ENCODE measurements at regions not wholly inside any gene's neighbourhood (a gene's known extent, or its start where the extent isn't known, plus 50 kb on each side); places are given as distances from the start of the nearest gene placed in this dataset.
A peak's percentile ranks its signal among the peaks of the same experiment; 100 is the strongest.
"Not testable (repeated sequence)": the region's sequence is repeated elsewhere in the genome, so short reads cannot be mapped to it uniquely, and the experiment has no call there.

DNA sequence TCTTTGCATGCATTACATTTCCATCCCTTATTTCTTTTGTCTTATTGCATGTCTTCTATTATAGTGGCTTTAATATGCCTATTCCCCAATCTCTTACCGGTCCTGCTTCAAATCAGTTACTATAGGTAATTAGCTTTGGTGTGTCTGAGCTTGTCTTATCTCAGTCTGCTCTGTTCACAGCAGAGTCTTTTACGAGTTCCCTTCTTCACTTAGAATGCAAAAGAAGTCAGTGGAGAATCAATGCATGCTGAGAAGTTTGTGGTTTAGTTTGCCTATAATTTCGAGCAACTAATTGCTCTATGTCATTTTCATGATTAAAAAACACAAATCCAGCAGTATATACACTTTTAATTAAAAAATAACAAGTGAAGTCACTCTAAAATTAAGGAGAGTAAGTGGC, 545.0 kb downstream of the SLCO4C1 start:
- DNase-seq (ENCODE audit: low spot score): no peak

GRCh38 chr5:101743000-101743399, 553.1 kb downstream of the SLCO4C1 start:
- DNase-seq (ENCODE audit: low spot score): not testable (repeated sequence)

- DNase-seq (ENCODE audit: low spot score): peak; percentile 16
Measured at GRCh38 chr5:101728933-101729332, 567.2 kb downstream of the SLCO4C1 start.

DNA sequence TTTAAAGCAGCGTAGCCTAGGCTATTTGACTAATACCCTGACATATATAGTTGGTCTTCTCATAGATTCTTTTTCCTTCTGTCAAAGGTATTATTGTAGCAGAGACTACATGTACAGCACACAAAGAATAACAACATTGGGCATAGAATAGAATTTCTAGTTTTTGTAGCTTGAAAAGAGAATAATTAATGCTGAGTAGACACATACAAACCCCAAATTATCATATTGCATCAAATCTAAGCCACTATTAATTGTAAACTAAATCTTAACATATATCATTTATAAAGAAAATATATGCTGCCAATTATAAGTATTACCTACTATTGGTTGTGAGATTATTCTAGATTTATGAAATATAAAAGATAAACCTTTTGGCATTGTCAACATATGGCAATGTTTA, 574.5 kb downstream of the SLCO4C1 start:
- no peak for DNase-seq (ENCODE audit: low spot score)

DNA sequence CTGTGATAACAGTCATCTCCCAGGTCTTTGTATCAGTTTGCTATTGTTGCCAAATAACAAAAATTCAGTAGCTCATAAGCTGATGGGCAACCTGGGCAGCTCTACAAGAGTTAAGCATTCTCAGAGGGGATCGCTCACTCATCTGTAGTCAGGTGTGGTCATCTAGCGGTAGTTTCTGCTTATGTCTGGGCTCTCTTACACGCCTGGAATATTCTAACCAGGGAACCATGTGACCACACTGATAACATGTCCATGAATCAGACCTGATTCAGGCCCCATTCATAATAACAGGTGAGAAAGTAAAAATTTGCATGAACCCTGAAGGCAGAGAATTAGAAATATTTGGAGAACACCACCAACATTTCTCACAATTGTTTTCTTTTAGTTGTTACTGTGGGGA, 576.1 kb downstream of the SLCO4C1 start:
- DNase-seq (ENCODE audit: low spot score): no peak

GRCh38 chr5:101717721-101718120, 578.4 kb downstream of the SLCO4C1 start:
- DNase-seq (ENCODE audit: low spot score): no peak

DNA sequence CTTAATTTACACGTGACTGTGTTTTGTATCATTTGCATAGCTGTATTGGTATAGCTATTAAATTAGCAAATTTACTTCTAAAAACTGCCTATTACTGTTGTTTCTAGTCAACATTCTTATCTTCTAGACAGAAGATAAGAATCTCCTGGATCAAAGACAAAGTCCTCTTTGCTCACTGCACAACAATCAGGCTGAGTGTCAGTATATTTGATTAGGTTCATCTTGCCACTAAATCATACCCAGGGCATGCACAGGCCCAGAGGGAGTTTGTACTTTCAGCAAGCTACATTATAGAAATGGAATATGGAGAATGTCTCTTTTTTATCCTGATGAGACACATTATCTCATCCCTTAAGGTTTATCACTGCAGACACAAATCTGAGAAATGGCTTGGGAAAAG, 579.1 kb downstream of the SLCO4C1 start:
- DNase-seq (ENCODE audit: low spot score): no peak

DNA sequence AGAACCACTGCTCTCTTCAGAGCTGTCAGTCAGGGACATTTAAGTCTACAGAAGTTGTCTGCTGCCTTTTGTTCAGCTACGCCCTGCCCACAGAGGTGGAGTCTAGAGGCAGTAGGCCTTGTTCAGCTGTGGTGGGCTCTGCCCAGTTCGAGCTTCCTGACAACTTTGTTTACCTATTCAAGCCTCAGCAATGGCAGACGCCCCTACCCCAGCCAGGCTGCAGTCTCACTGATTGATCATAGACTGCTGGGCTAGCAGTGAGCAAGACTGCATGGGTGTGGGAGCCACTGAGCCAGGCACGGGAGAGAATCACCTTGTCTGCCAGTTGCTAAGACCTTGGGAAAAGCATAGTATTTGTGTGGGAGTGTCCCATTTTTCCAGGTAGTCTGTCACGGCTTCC, 580.3 kb downstream of the SLCO4C1 start:
- DNase-seq (ENCODE audit: low spot score): not testable (repeated sequence)

- DNase-seq (ENCODE audit: low spot score): no peak
Measured at GRCh38 chr5:101689306-101689705, 606.8 kb downstream of the SLCO4C1 start.

- no peak for DNase-seq (ENCODE audit: low spot score)
Measured at GRCh38 chr5:101688156-101688555, 607.9 kb downstream of the SLCO4C1 start.

- DNase-seq (ENCODE audit: low spot score): peak; percentile 22
Measured at GRCh38 chr5:101687349-101687985, 608.6 kb downstream of the SLCO4C1 start.

DNA sequence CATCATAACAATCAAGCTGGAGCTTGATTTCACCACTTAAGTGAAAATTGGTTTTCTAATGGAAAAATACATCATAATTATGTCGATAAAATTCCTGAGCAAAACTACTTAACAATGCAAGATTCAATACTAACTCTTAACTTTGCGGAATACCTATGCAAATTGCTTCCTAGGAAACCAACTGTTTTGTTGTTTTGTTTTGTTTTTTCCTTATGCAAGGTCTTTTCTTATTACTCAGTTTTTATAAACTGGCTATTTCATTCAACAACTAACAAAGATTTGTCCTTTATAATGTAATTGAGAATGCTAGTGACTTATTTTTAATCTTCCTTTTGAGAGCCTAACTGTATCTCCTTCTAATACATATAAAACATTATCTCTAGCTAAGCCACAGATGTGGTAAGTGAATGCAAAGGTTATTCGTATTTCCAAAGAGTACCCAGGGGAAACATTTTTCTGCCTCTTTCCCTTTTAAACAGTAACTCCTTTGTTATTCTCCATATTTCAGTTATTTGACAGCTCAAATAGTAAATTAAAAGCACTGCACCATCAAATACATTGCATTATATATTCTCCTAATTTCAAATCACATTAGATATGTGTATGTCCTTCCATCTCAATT, 609.4 kb downstream of the SLCO4C1 start:
- DNase-seq (ENCODE audit: low spot score): no peak

DNA sequence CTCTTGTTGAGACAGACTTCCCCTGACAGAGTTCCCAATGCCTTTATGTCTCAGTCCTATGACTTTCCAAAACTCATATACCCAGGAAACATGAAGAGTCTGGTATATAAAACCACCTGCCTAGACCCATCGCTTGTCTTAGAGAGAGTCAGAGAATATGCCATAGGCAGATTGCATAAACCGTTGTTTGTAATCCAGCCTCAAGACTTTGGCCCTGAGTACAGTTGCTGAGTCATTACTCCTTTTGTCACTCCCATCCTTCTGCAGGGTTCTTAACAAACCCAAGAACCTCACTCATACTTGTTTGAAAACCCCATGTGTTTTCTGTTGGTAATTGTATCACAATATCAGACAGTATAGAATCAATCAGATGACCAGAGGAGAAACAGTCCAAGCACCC, 616.3 kb downstream of the SLCO4C1 start:
- no peak for DNase-seq (ENCODE audit: low spot score)

DNA sequence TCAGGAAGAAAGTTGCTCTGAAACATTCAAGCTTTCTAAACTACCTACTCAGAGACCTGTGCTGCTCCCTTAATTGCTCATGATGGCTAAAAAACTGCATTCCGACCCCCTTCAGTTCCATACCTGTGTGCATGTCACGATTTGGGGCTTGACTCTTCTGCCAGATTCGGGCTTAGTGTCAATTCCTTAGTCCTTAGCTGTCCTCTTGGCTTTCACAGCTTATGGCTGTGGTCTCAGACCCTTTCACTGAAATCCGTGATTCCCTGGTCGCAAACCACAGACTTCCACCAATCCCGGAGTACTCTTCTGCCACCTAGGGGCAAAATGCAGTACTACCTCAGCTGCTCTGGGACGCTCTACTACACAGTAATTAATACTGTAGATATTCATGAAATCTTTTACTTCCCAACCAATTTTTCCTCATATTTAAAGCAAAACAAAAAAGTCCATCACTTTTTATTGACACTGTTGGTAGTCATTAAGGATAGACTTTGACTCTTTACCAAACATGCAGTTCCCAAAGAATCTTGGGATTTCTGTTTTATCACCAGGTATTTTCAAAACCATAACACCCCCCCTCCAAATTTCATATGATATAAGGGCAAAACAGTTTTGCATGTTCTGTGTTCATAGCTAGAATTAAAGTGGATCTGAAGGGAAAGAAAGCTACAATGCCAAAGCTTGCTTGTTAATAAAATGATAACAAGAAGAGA, 617.4 kb downstream of the SLCO4C1 start:
- DNase-seq (ENCODE audit: low spot score): peak; percentile 59

DNA sequence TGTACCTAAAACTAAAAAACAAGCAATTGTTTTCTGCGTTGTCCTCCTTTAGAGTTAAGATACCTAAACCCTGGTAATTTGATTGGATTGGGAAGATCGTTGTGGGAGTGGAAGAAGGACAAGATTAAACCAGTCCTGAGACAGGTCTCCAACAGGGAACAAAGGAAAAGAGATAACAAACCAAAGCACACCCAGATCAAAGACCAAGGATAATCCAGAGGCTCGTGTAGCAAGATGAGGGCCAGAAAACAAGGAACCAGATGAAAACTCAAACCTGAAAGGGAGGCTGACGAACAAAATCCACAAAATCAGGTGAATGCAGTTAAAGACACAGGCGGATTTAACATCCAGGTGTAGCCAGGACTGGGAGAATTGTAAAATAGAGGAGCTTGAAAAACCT, 618.1 kb downstream of the SLCO4C1 start:
- DNase-seq (ENCODE audit: low spot score): no peak

DNA sequence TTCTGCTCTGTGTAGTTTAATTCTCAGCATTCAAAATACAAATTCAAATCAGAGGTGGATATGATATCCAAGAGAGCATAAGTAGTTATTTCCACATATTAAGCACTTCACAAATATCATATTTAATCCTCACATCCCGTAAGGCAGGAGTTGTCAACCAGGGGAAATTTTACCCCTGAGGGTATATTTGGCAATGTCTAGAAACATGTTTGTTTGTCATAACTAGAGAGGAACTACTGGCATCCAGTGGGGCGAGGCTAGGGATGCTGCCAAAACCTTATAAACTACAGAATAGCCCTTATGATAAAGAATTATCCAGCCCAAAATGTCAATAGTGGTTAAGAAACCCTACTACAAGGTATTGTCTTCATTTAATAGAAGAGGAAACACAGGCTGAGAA, 619.4 kb downstream of the SLCO4C1 start:
- no peak for DNase-seq (ENCODE audit: low spot score)

GRCh38 chr5:101675510-101676219, 620.4 kb downstream of the SLCO4C1 start:
- no peak for DNase-seq (ENCODE audit: low spot score)

DNA sequence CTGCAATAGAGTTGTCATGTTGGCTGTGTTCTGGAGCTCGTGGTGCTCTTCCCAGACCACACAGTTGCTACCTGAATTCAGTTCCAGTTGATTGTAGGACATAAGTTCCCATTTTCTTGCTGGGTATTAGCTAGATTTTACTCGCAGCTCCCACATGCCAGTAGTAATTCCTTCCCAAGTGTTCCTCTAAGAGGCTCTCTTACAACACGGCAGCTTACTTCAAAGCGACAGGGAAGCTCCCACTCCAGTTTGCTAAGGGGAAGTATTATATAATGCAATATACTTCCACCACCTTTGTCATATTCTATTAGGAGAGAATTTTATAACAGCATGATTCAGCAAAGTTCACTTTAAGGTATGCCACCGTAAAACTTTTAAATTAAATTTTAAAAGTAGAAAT, 623.0 kb downstream of the SLCO4C1 start:
- DNase-seq (ENCODE audit: low spot score): no peak

- DNase-seq (ENCODE audit: low spot score): no peak
Measured at GRCh38 chr5:101664071-101664791, 631.9 kb downstream of the SLCO4C1 start.

DNA sequence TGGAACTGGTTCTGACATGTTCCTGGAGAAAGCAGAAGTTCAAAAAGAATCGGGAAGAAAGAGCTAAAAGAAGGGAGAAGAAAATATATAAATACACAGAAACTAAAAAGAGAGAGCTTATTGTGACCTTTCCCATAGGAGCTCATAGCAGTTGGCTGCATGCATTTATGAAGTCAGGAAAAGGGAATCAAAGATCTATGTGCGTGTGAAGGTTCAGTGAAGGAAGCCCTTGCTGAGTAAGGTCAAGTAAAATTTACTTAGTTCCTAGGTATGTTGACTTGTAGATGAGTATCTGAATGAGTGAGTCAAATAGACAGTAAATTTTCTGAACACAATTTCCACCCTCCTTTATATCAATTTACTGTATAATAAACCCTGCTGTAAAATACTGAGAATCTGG, 632.5 kb downstream of the SLCO4C1 start:
- no peak for DNase-seq (ENCODE audit: low spot score)

DNA sequence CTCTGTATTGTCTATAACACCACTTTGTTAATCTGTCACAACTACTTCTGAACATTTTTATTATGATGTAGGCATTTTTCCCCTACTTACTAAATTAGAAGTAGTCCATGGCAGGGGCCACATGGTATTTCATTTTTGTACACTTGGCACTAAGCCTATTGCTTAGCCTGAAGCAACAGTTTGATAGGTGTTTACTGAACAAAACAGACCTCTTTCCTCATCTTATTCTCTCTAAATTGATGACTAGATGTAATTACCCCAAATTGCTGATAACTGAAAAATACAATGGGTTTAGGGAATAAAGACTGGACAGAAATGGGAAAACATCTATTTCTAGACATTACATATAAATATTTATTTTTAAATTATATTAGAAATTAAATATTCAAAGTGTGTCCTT, 633.8 kb downstream of the SLCO4C1 start:
- DNase-seq (ENCODE audit: low spot score): no peak

GRCh38 chr5:101658433-101658832, 637.7 kb downstream of the SLCO4C1 start:
- DNase-seq (ENCODE audit: low spot score): no peak
